HFFc6 (cell line): ENCODE measurements at regions not wholly inside any gene's neighbourhood (a gene's known extent, or its start where the extent isn't known, plus 50 kb on each side); places are given as distances from the start of the nearest gene placed in this dataset.

Experiments used
- DNase-seq: peaks from one replicate; pipeline ENCODE4 v3.0.0-alpha.2; 2018
- H3K27ac Mint-ChIP-seq: 2 replicates; pipeline ENCODE4 v1.8.0; 2020; ENCODE audit warnings: mild to moderate bottlenecking, mixed read lengths
- H3K27me3 Mint-ChIP-seq: 2 replicates; pipeline ENCODE4 v1.8.0; 2021; ENCODE audit warnings: mild to moderate bottlenecking, moderate library complexity, mixed read lengths; ENCODE audit not compliant: insufficient read depth
- H3K36me3 Mint-ChIP-seq: 2 replicates; pipeline ENCODE4 v1.8.0; 2021; ENCODE audit warnings: low read depth, mixed read lengths
- H3K4me1 Mint-ChIP-seq: 2 replicates; pipeline ENCODE4 v1.8.0; 2020; ENCODE audit warnings: low read depth, mixed read lengths
- H3K4me3 Mint-ChIP-seq: 2 replicates; pipeline ENCODE4 v1.8.0; 2020; ENCODE audit warnings: mild to moderate bottlenecking, moderate library complexity, mixed read lengths
- H3K9me3 Mint-ChIP-seq: 2 replicates; pipeline ENCODE4 v1.8.0; 2020; ENCODE audit warnings: mild to moderate bottlenecking, mixed read lengths
- CTCF ChIP-seq: fragments of 200-600 bp; sonication (generic); IDR thresholded peaks from 2 replicates; pipeline ENCODE4 v1.5.0; 2021; ENCODE audit warnings: antibody characterized with exemption, mild to moderate bottlenecking

DNA sequence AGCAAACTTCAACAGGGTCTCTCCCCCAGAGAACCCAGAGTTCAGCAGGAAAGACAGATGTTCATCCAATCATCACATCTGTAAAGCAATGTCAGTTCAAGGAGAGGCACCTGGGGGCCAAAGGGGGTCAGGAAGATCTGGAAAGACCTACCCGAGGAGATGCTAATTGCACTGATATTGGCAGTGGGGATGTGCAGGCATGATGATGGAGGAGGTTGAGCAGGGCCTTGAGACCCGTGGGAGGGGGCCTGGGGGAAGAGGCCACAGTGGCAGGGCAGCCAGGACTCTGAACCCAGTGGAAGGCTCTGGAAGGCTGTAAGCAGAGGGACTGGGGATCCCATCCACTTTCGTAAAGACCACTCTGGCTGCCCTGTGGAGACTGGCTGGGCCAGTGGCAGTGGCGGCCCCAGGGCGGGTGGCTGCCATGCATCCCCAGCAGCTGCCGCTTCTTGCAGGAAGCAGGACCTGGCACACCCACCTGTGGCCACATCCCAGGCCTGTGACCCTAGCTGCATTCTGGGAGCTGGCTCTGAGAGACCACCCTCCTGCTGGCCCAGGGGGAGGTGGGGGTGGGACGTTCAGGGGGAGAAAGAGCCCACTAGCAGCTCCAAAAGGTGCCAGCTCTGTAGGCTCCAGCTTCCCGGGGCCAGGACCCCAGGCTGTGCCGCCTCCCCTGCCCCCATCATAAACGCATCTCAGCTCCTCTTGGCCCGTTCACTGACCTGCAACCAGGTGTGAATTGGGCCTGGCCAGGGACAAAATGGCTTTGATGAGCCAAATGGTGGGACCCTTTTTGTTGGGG, 59.9 kb upstream of the FGF3 start:
- Mint-ChIP-seq H3K27ac (no peak overlapping the region), H3K27me3 (peaks cover 48% of the 10 kb centered on the region), H3K9me3 (peaks cover 5% of the 10 kb centered on the region; the same call in 1 of the 2 replicates), H3K4me3 (no peak overlapping the region), H3K36me3 (no peaks in the 10 kb centered on the region), H3K4me1 (no peaks in the 10 kb centered on the region)
- no peak for DNase-seq
- TF ChIP-seq CTCF: no peak

DNA sequence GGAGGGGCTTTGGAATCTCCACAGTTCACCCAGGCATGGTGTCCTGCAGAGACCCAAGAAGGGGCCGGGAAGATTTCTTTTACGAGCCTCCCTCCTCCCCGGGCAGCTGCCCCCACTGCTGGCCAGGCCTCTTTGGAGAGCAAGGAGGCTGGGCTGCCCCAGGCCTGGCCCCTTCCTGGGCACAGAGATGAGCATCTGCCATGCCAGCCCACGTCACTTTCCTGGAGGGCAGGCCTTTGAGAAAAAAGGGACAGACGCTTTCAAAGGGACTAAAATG, 60.5 kb upstream of the FGF3 start:
- DNase-seq: no peak
- H3K27me3 Mint-ChIP-seq: peaks cover 42% of the 10 kb centered on the region
- H3K4me3 Mint-ChIP-seq: no peak overlapping the region
- TF ChIP-seq CTCF: no peak
- H3K27ac Mint-ChIP-seq: no peak overlapping the region
- no peaks in the 10 kb centered on the region for H3K36me3 Mint-ChIP-seq
- H3K9me3 Mint-ChIP-seq: peaks cover 5% of the 10 kb centered on the region; the same call in 1 of the 2 replicates
- H3K4me1 Mint-ChIP-seq: no peaks in the 10 kb centered on the region

- Mint-ChIP-seq H3K27ac (no peak overlapping the region), H3K36me3 (no peaks in the 10 kb centered on the region), H3K9me3 (peaks cover 5% of the 10 kb centered on the region; the same call in 1 of the 2 replicates), H3K4me1 (no peaks in the 10 kb centered on the region), H3K4me3 (no peak overlapping the region), H3K27me3 (peaks cover 43% of the 10 kb centered on the region)
- no peak for DNase-seq
- no peak for TF ChIP-seq CTCF
These were observed 61.0 kb upstream of the FGF3 start for GRCh38 chr11:69880041-69880825.

DNA sequence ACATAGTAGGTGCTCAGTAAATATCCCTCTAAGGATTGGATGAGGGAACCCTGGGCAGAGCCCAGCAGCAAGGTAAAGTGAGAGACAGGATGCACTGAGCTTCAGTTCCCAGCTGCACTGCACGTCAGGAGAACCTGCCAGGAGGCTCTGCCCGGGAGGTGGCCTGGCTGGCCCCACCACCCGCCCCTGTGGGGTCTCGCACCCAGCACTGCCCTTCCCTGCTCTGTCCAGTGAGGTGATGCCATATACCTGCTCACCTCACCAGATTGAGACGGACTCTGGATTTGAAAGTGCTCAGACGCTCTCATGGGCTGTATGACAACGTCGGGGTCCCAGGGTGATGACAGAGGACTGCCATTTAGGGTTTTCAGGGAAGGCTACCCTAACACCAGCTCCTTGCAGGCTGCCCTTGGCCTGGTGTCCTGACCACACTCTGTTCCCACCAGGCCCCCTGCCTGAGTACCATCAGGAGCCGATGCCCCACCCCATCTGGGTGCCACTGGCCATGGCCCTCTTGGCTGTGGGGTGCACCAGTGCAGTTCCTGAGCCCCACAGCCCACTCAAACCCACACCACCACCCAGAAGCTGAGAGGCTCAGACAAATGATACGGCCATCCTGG, 61.7 kb upstream of the FGF3 start:
- H3K4me3 Mint-ChIP-seq: no peak overlapping the region
- no peak overlapping the region for H3K27ac Mint-ChIP-seq
- H3K36me3 Mint-ChIP-seq: no peaks in the 10 kb centered on the region
- no peak for TF ChIP-seq CTCF
- peaks cover 5% of the 10 kb centered on the region; the same call in 1 of the 2 replicates for H3K9me3 Mint-ChIP-seq
- peaks cover 42% of the 10 kb centered on the region for H3K27me3 Mint-ChIP-seq
- H3K4me1 Mint-ChIP-seq: no peaks in the 10 kb centered on the region
- DNase-seq: no peak

GRCh38 chr11:69881467-69882269, 62.5 kb upstream of the FGF3 start:
- Mint-ChIP-seq H3K27me3 (peaks cover 34% of the 10 kb centered on the region), H3K9me3 (no peaks in the 10 kb centered on the region; the same call in 1 of the 2 replicates), H3K36me3 (no peaks in the 10 kb centered on the region), H3K27ac (no peak overlapping the region), H3K4me3 (no peak overlapping the region), H3K4me1 (no peaks in the 10 kb centered on the region)
- no peak for DNase-seq
- peak; percentile 36; the same call in 1 of the 2 replicates for TF ChIP-seq CTCF
